Effector memory CD8-positive, alpha-beta T cell (primary cell): ENCODE measurements at regions not wholly inside any gene's neighbourhood (a gene's known extent, or its start where the extent isn't known, plus 50 kb on each side); places are given as distances from the start of the nearest gene placed in this dataset.
A peak's percentile ranks its signal among the peaks of the same experiment; 100 is the strongest.
"Not testable (repeated sequence)": the region's sequence is repeated elsewhere in the genome, so short reads cannot be mapped to it uniquely, and the experiment has no call there.

Source experiments
- ATAC-seq: fragments of 150-1000 bp; cut with Tn5 transposase; replicated peaks from 2 replicates; pipeline ENCODE4 v1.10.0; 2021; ENCODE audit warnings: mild to moderate bottlenecking, moderate library complexity
- DNase-seq, 3 experiments: peaks; one replicate each; pipeline ENCODE4 v3.0.0; 2021
- H3K27ac Mint-ChIP-seq, 2 donors: one replicate each; pipeline ENCODE4 v1.8.0; 2022; ENCODE audit warnings: mild to moderate bottlenecking in 2 of 2, mixed read lengths in 2 of 2, moderate library complexity in 2 of 2
- H3K27me3 Mint-ChIP-seq, 2 donors: one replicate each; pipeline ENCODE4 v1.8.0; 2022; ENCODE audit warnings: mixed read lengths in 2 of 2
- H3K36me3 Mint-ChIP-seq: one replicate; pipeline ENCODE4 v1.8.0; 2022; ENCODE audit warnings: mild to moderate bottlenecking, moderate library complexity, mixed read lengths; ENCODE audit not compliant: insufficient read depth
- H3K4me1 Mint-ChIP-seq, 2 donors: one replicate each; pipeline ENCODE4 v1.8.0; 2022; ENCODE audit warnings: low read depth in 2 of 2, mixed read lengths in 2 of 2
- H3K4me3 Mint-ChIP-seq, 2 donors: one replicate each; pipeline ENCODE4 v1.8.0; 2022; ENCODE audit warnings: mild to moderate bottlenecking in 2 of 2, mixed read lengths in 2 of 2, moderate library complexity in 2 of 2
- H3K9me3 Mint-ChIP-seq, 2 donors: one replicate each; pipeline ENCODE4 v1.8.0; 2022; ENCODE audit warnings: mixed read lengths in 2 of 2

GRCh38 chr1:146771409-146771808 is 166.7 kb upstream of the NBPF12 start:
- ATAC-seq, H3K36me3 Mint-ChIP-seq: not testable (repeated sequence)

GRCh38 chr1:146770998-146771397 is 167.1 kb upstream of the NBPF12 start:
- not testable (repeated sequence) for DNase-seq, H3K4me3 Mint-ChIP-seq, H3K36me3 Mint-ChIP-seq, H3K27ac Mint-ChIP-seq, H3K4me1 Mint-ChIP-seq, H3K9me3 Mint-ChIP-seq, ATAC-seq
- peaks cover 9 to 17% of the 10 kb centered on the region in 2 donors for H3K27me3 Mint-ChIP-seq

More at GRCh38 chr1:146771409-146771808, 166.7 kb upstream of the NBPF12 start:
- H3K27me3 Mint-ChIP-seq, result peaks cover 9 to 14% of the 10 kb centered on the region in 2 donors
- not testable (repeated sequence) for H3K9me3 Mint-ChIP-seq, DNase-seq, H3K4me3 Mint-ChIP-seq, H3K27ac Mint-ChIP-seq, H3K4me1 Mint-ChIP-seq

- not testable (repeated sequence) for H3K27ac Mint-ChIP-seq, DNase-seq, H3K4me1 Mint-ChIP-seq, ATAC-seq, H3K9me3 Mint-ChIP-seq, H3K36me3 Mint-ChIP-seq, H3K4me3 Mint-ChIP-seq
- peaks cover 0 to 22% of the 10 kb centered on the region in 2 donors for H3K27me3 Mint-ChIP-seq
Measured at GRCh38 chr1:146763234-146763633, 174.9 kb upstream of the NBPF12 start.

DNA sequence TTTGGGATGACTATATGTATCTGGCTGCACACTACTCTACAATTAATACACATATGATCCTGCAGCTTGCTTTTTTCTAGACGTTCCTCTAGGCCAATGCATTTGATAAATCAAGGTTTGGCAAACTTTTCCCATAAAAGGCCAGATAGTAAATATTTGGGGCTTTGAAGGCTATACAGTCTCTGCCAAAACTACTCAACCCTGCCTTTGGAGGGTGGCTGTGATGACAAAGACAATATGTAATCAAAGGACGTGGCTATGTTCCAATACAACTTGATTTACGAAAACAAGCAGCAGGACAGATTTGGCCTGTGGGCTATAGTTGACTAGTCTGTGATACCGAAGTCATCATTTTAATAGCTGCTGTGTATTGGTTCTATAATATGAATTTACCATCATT is 181.3 kb upstream of the NBPF12 start:
- DNase-seq, H3K4me1 Mint-ChIP-seq, H3K4me3 Mint-ChIP-seq, H3K27me3 Mint-ChIP-seq, H3K27ac Mint-ChIP-seq, H3K9me3 Mint-ChIP-seq, H3K36me3 Mint-ChIP-seq, ATAC-seq: not testable (repeated sequence)

DNA sequence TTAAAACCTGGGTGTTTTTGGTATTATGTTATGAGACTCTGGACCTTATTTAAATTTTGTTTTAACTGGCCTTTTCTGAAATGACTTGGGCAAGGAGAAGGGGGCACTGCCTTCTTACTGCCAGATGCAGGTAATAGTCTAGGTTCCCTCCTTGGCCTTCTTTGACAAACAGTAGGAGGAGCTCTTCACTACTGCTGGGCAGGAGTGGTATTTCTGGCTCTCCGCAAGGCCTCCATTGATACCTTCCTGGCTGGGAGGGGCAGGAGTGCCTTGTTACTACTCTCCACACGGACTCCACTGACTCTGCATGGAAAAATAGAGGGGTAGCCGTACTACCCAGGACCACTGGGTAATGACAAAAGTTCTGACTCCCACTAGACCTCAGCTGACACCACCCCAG is 189.4 kb upstream of the NBPF12 start:
- H3K27me3 Mint-ChIP-seq, H3K4me3 Mint-ChIP-seq, H3K9me3 Mint-ChIP-seq, H3K27ac Mint-ChIP-seq, DNase-seq, ATAC-seq, H3K36me3 Mint-ChIP-seq, H3K4me1 Mint-ChIP-seq: not testable (repeated sequence)

GRCh38 chr1:146731981-146732680 is 206.0 kb upstream of the NBPF12 start:
- H3K4me3 Mint-ChIP-seq, ATAC-seq, H3K27ac Mint-ChIP-seq, H3K4me1 Mint-ChIP-seq, DNase-seq, H3K36me3 Mint-ChIP-seq, H3K9me3 Mint-ChIP-seq: not testable (repeated sequence)
- H3K27me3 Mint-ChIP-seq, result peaks cover 15% of the 10 kb centered on the region in 2 donors

GRCh38 chr1:146729642-146730344 is 208.3 kb upstream of the NBPF12 start:
- ATAC-seq, H3K4me1 Mint-ChIP-seq, H3K27ac Mint-ChIP-seq: not testable (repeated sequence)

DNA sequence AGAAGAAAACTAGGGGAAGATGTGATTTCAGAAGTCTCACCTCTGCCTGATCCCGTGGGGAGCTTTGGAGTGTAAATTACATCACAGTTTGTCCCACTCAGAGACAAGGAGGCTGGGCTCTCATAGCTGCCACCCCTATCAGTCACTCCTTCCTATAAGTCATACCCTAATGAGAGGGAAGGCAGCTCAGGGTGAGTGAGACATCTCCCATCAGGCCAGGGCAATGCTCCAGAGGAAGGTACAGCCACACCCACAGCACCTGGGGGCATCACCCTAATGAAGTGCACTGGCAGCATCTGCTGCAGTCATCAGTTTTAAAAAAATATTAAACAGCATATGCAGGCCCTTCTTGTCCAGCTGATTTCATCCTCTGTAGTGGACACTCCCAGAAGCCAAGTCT is 223.1 kb upstream of the NBPF12 start:
- DNase-seq, H3K4me1 Mint-ChIP-seq, H3K27ac Mint-ChIP-seq, H3K27me3 Mint-ChIP-seq, H3K4me3 Mint-ChIP-seq, H3K36me3 Mint-ChIP-seq, H3K9me3 Mint-ChIP-seq, ATAC-seq: not testable (repeated sequence)

More at GRCh38 chr1:146729642-146730344, 208.3 kb upstream of the NBPF12 start:
- H3K4me3 Mint-ChIP-seq, H3K27me3 Mint-ChIP-seq, DNase-seq, H3K36me3 Mint-ChIP-seq, H3K9me3 Mint-ChIP-seq: not testable (repeated sequence)

DNA sequence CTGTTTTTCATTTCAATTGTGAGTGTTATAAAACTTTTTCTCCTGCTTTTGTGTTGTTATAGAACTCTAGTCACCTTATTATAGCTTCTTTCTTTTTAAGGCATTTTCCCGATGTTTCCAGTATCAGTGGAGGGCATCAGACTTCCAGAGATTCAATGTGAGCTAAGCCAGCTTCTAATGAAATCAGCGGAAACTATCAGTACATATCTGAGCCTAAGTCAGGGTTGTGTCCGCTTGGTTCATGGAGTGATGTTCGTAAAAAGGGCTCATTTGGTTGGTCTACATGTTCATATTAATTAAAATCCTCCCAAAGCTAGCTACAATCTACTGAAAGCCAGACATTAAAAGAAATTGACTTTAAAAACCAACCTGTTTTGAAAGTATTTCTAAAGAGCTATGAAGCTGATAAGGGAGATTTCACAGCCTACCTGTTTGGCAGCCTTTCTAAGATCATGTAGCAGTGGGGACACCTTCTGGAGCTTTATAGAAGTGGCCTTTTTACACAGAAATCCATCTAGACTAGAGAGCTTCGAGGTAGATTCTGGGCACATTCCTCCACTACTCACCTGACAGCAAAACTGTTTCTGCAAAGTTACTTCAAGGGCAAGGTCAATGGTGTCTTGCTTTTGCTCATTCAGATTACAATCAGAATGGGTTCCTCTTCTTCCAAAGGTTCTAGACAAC is 227.1 kb upstream of the NBPF12 start:
- H3K27me3 Mint-ChIP-seq, H3K36me3 Mint-ChIP-seq, DNase-seq, H3K4me1 Mint-ChIP-seq, H3K27ac Mint-ChIP-seq, H3K9me3 Mint-ChIP-seq, H3K4me3 Mint-ChIP-seq: not testable (repeated sequence)
- ATAC-seq, result peak; percentile 22

- not testable (repeated sequence) for ATAC-seq, H3K36me3 Mint-ChIP-seq, H3K4me1 Mint-ChIP-seq, H3K4me3 Mint-ChIP-seq, H3K9me3 Mint-ChIP-seq, DNase-seq, H3K27ac Mint-ChIP-seq, H3K27me3 Mint-ChIP-seq
Measured at GRCh38 chr1:146709302-146709701, 228.8 kb upstream of the NBPF12 start.

DNA sequence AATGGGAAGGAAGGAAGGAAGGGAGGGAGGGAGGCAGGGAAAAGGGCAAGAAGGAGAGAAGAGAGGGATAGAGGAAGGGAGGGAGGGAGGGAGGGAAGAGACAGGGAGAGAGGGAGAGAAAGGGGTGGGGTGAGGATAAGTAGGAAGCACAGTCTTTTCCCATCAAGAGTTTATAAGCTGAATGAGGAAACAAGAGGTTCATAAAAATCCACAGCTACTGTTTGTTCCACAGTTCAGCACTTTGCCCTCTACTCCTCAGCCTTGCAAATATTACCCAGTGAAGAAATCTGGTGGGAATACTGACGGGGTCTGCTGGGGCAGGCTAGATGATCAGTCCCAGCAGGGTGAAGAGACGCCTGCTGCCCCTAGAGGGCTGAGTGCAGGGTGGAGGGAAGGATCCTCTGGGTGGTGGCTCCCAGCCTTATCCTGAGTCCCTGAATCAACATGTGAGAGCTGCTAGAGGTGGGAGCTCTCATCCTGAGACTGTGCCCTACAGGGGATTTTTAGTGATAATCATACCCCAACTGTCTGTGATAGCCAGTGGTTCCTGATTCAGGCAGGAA is 233.9 kb upstream of the NBPF12 start:
- not testable (repeated sequence) for ATAC-seq, DNase-seq, H3K36me3 Mint-ChIP-seq, H3K27me3 Mint-ChIP-seq, H3K4me3 Mint-ChIP-seq, H3K9me3 Mint-ChIP-seq, H3K27ac Mint-ChIP-seq, H3K4me1 Mint-ChIP-seq

DNA sequence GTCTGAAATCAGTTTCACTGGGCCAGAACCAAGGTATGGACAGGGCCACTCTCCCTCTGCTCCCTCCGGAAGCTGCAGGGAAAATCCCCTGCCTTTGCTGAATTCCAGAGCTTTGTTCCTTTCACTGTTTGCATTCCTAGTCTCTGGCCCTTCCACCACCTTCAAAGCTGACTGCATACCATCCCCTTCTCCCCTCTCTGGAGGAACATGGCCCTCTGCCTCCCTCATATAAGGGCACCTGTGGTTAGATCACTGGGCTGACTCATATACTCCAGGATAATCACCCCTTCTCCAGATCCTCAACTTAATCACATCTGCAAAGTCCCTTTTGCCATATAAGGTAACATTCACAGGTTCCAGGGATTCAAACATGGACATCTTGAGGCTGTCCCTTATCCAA is 236.8 kb upstream of the NBPF12 start:
- not testable (repeated sequence) for H3K4me1 Mint-ChIP-seq, ATAC-seq, H3K4me3 Mint-ChIP-seq, H3K27me3 Mint-ChIP-seq, H3K9me3 Mint-ChIP-seq, H3K27ac Mint-ChIP-seq, H3K36me3 Mint-ChIP-seq, DNase-seq

DNA sequence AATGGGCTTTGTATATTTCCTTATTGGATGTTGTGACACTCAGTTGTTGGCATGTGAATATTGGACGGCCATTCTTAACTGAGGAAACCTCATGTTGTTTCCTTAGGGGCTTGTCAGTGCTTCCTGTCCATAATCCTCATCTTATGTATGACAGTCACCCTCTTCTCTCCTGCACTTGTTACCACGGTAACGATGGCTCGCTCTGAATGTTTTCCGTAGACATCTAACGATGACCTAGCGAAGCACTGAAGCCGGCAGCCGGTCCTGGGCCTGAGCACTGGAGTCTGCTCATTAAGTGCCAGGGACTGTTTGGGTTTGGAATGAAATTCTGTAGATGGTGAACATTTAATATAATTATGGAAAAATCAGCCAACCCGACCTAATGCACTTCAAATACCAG is 242.7 kb upstream of the NBPF12 start:
- not testable (repeated sequence) for ATAC-seq, H3K36me3 Mint-ChIP-seq, H3K9me3 Mint-ChIP-seq, H3K4me3 Mint-ChIP-seq, DNase-seq, H3K27ac Mint-ChIP-seq, H3K4me1 Mint-ChIP-seq, H3K27me3 Mint-ChIP-seq
